ENCODE measurements at regions not wholly inside any gene's neighbourhood (a gene's known extent, or its start where the extent isn't known, plus 50 kb on each side); places are given as distances from the start of the nearest gene placed in this dataset.

GRCh38 chr6:150691463-150691862 is 91.8 kb downstream of the PLEKHG1 start:
- Mint-ChIP-seq H3K4me1 (0 out of 2 replicates have a peak, but pooled peaks cover 2% of the 10 kb centered on the region), H3K9me3 (no peaks in the 10 kb centered on the region), H3K27me3 (ENCODE audit: low read depth) (no peaks in the 10 kb centered on the region), H3K27ac (no peak overlapping the region), H3K4me3 (no peak overlapping the region), H3K36me3 (no peaks in the 10 kb centered on the region)
- TF ChIP-seq PREB (CRISPR knock-in tag; IDR thresholded peaks at IDR 0.05; ENCODE audit: borderline replicate concordance) (no peak), PRDM15 (CRISPR knock-in tag; IDR thresholded peaks at IDR 0.05) (no peak), ZNF671 (CRISPR knock-in tag; IDR thresholded peaks at IDR 0.05) (no peak), E2F1 (CRISPR knock-in tag; IDR thresholded peaks at IDR 0.05) (no peak), ZNF219 (CRISPR knock-in tag; IDR thresholded peaks at IDR 0.05; ENCODE audit: borderline replicate concordance) (no peak), CBFB (CRISPR knock-in tag; IDR thresholded peaks at IDR 0.05; ENCODE audit: low read depth) (no peak), JUN (CRISPR knock-in tag; IDR thresholded peaks at IDR 0.05) (no peak), IRF1 (CRISPR knock-in tag; IDR thresholded peaks at IDR 0.05) (no peak), RORB (CRISPR knock-in tag; IDR thresholded peaks at IDR 0.05) (no peak), ESRRA (CRISPR knock-in tag; IDR thresholded peaks at IDR 0.05; ENCODE audit: borderline replicate concordance) (no peak), CDX4 (CRISPR knock-in tag; IDR thresholded peaks at IDR 0.05; ENCODE audit: borderline replicate concordance) (no peak), ZNF423 (CRISPR knock-in tag; IDR thresholded peaks at IDR 0.05) (no peak), ATF1 (CRISPR knock-in tag; IDR thresholded peaks at IDR 0.05) (no peak), USF1 (CRISPR knock-in tag; IDR thresholded peaks at IDR 0.05) (no peak), ARID4B (CRISPR knock-in tag; IDR thresholded peaks at IDR 0.05; ENCODE audit: borderline replicate concordance) (no peak), E2F4 (CRISPR knock-in tag; IDR thresholded peaks at IDR 0.05; ENCODE audit: borderline replicate concordance, low read depth) (no peak), IRF2 (CRISPR knock-in tag; IDR thresholded peaks at IDR 0.05; ENCODE audit: borderline replicate concordance, low read depth) (no peak), ZNF317 (CRISPR knock-in tag; IDR thresholded peaks at IDR 0.05; ENCODE audit: borderline replicate concordance, low read depth) (no peak)
- ATAC-seq (no peak), DNase-seq (ENCODE audit: low spot score) (no peak)
- ChIA-PET CTCF (no interaction called here), POLR2A (no interaction called here)
